Inflammatory macrophage treated with lipopolysaccharide for 1 hour (primary cell): ENCODE measurements at regions not wholly inside any gene's neighbourhood (a gene's known extent, or its start where the extent isn't known, plus 50 kb on each side); places are given as distances from the start of the nearest gene placed in this dataset.

Experiments
- DNase-seq, 2 donors: peaks; one replicate each; pipeline ENCODE4 v3.0.0-alpha.2; 2020 to 2022

- DNase-seq: no peak
These were observed 114.0 kb downstream of the EFNB1 start for GRCh38 chrX:68942840-68943239.

GRCh38 chrX:68942104-68942503 lies 113.3 kb downstream of the EFNB1 start:
- DNase-seq: no peak

- DNase-seq: no peak
These were observed 112.6 kb downstream of the EFNB1 start for GRCh38 chrX:68941385-68941952.

- no peak for DNase-seq
These were observed 111.8 kb downstream of the EFNB1 start for GRCh38 chrX:68940601-68941000.

GRCh38 chrX:68939868-68940267 lies 111.0 kb downstream of the EFNB1 start:
- DNase-seq: no peak

- DNase-seq: peak in 1 of 2 donors; percentile 2
These were observed 109.6 kb downstream of the EFNB1 start for GRCh38 chrX:68938244-68939004.

GRCh38 chrX:68937581-68937980 lies 108.8 kb downstream of the EFNB1 start:
- DNase-seq: no peak

GRCh38 chrX:68936608-68937007 lies 107.8 kb downstream of the EFNB1 start:
- peak; percentile 28 to 71 for DNase-seq

- DNase-seq: peak; percentile 17 to 42
These were observed 107.3 kb downstream of the EFNB1 start for GRCh38 chrX:68936126-68936525.

GRCh38 chrX:68935362-68935761 lies 106.5 kb downstream of the EFNB1 start:
- no peak for DNase-seq

GRCh38 chrX:68934922-68935321 lies 106.1 kb downstream of the EFNB1 start:
- DNase-seq: no peak

- DNase-seq: no peak
These were observed 105.6 kb downstream of the EFNB1 start for GRCh38 chrX:68934421-68934820.

- no peak for DNase-seq
These were observed 103.8 kb downstream of the EFNB1 start for GRCh38 chrX:68932611-68933010.

- DNase-seq: no peak
These were observed 102.5 kb downstream of the EFNB1 start for GRCh38 chrX:68931345-68931744.

GRCh38 chrX:68930542-68931317 lies 101.9 kb downstream of the EFNB1 start:
- DNase-seq: no peak

- no peak for DNase-seq
These were observed 100.7 kb downstream of the EFNB1 start for GRCh38 chrX:68929332-68930150.

- no peak for DNase-seq
These were observed 99.6 kb downstream of the EFNB1 start for GRCh38 chrX:68928401-68928800.

GRCh38 chrX:68927178-68927577 lies 98.4 kb downstream of the EFNB1 start:
- no peak for DNase-seq

- DNase-seq: no peak
These were observed 94.3 kb downstream of the EFNB1 start for GRCh38 chrX:68923147-68923546.

- no peak for DNase-seq
These were observed 93.2 kb downstream of the EFNB1 start for GRCh38 chrX:68922013-68922412.

GRCh38 chrX:68920561-68920960 lies 91.7 kb downstream of the EFNB1 start:
- DNase-seq: no peak

GRCh38 chrX:68919707-68920106 lies 90.9 kb downstream of the EFNB1 start:
- no peak for DNase-seq

GRCh38 chrX:68918202-68918601 lies 89.4 kb downstream of the EFNB1 start:
- DNase-seq: no peak
